IMR-90 (cell line): ENCODE measurements at regions not wholly inside any gene's neighbourhood (a gene's known extent, or its start where the extent isn't known, plus 50 kb on each side); places are given as distances from the start of the nearest gene placed in this dataset.

Experiments
- ATAC-seq: fragments of 200-7000 bp; cut with Tn5 transposase; 2 replicates; pipeline ENCODE4 v1.9.1; 2020; ENCODE audit warnings: low read depth, mild to moderate bottlenecking, moderate library complexity
- BruUV-seq: library from RNA; stranded (reverse); fragments of 400-500 nt; replicated peaks from 2 replicates; lab custom pipeline; 2021; lab: Mats Ljungman, UMichigan
- CTCF ChIA-PET: fragments of 300-600 bp; formaldehyde crosslinking; extraction: SDS; loops from one replicate; lab custom pipeline; 2021; ENCODE audit warnings: antibody characterized with exemption; lab: Yijun Ruan, JAX
- POLR2A ChIA-PET: fragments of 300-600 bp; sonication (Branson Sonifier 250); formaldehyde crosslinking; loops from one replicate; lab custom pipeline; 2022; ENCODE audit warnings: antibody characterized with exemption; ENCODE audit not compliant: unreplicated experiment; lab: Charles Lee
- DNase-seq: peaks from one replicate; pipeline ENCODE4 v3.0.0; 2013
- H2AFZ ChIP-seq: replicated peaks from 2 replicates; pipeline ENCODE3; 2013; ENCODE audit warnings: low read length, mild to moderate bottlenecking; ENCODE audit not compliant: poor library complexity
- H2AK5ac ChIP-seq: 2 replicates; pipeline ENCODE4 v1.6.1; 2013; ENCODE audit warnings: low read depth, low read length, inconsistent platforms
- H2AK9ac ChIP-seq: replicated peaks from 2 replicates; pipeline ENCODE3; 2013; ENCODE audit warnings: mild to moderate bottlenecking, low read depth, low read length, moderate library complexity; ENCODE audit not compliant: poor library complexity
- H2BK120ac ChIP-seq: 2 replicates; pipeline ENCODE4 v1.6.1; 2013; ENCODE audit warnings: low read depth, low read length, inconsistent platforms
- H2BK15ac ChIP-seq: 3 replicates; pipeline ENCODE4 v1.6.1; 2013; ENCODE audit warnings: low read depth, low read length, inconsistent platforms
- H2BK20ac ChIP-seq: 2 replicates; pipeline ENCODE4 v1.6.1; 2013; ENCODE audit warnings: low read depth, mild to moderate bottlenecking, inconsistent platforms, low read length, moderate library complexity
- H2BK5ac ChIP-seq: 2 replicates; pipeline ENCODE4 v1.6.1; 2013; ENCODE audit warnings: mild to moderate bottlenecking, low read depth, low read length, inconsistent platforms; ENCODE audit not compliant: poor library complexity, severe bottlenecking
- H3K14ac ChIP-seq: replicated peaks from 2 replicates; pipeline ENCODE4 v1.6.1; 2013; ENCODE audit warnings: low read depth, low read length, inconsistent platforms
- H3K18ac ChIP-seq: 2 replicates; pipeline ENCODE4 v1.6.1; 2013; ENCODE audit warnings: low read depth, low read length, control low read depth
- H3K23ac ChIP-seq: 2 replicates; pipeline ENCODE4 v1.6.1; 2013; ENCODE audit warnings: low read depth, low read length, inconsistent platforms
- H3K27ac ChIP-seq: 2 replicates; pipeline ENCODE4 v1.5.1; 2013; ENCODE audit warnings: mild to moderate bottlenecking, control low read depth, low read length; ENCODE audit not compliant: insufficient read depth
- H3K27me3 ChIP-seq: 2 replicates; pipeline ENCODE4 v1.6.1; 2013; ENCODE audit warnings: low read length; ENCODE audit not compliant: control insufficient read depth, insufficient read depth
- H3K36me3 ChIP-seq: 2 replicates; pipeline ENCODE4 v1.6.1; 2013; ENCODE audit warnings: low read length, mixed read lengths; ENCODE audit not compliant: control insufficient read depth, insufficient read depth
- H3K4ac ChIP-seq: 2 replicates; pipeline ENCODE4 v1.6.1; 2013; ENCODE audit warnings: low read depth, low read length, inconsistent platforms
- H3K4me1 ChIP-seq: 2 replicates; pipeline ENCODE4 v1.6.1; 2013; ENCODE audit warnings: low read length, mixed read lengths; ENCODE audit not compliant: control insufficient read depth, insufficient read depth
- H3K4me2 ChIP-seq: 2 replicates; pipeline ENCODE4 v1.6.1; 2013; ENCODE audit warnings: low read depth, mild to moderate bottlenecking, control low read depth, low read length, moderate library complexity
- H3K4me3 ChIP-seq: 2 replicates; pipeline ENCODE4 v1.5.1; 2013; ENCODE audit warnings: low read depth, mild to moderate bottlenecking, control low read depth, low read length, moderate library complexity; ENCODE audit not compliant: insufficient read depth
- H3K56ac ChIP-seq: 2 replicates; pipeline ENCODE4 v1.6.1; 2013; ENCODE audit warnings: low read length, inconsistent platforms; ENCODE audit not compliant: insufficient read depth; ENCODE audit errors: extremely low read depth
- H3K79me1 ChIP-seq, 2 experiments: 2 replicates each; pipeline ENCODE4 v1.6.1; 2013; ENCODE audit warnings: low read length in 2 of 2, inconsistent platforms in 1 of 2, low read depth in 1 of 2
- H3K9ac ChIP-seq: 2 replicates; pipeline ENCODE4 v1.6.1; 2013; ENCODE audit warnings: low read depth, low read length, control low read depth
- H3K9me1 ChIP-seq: 2 replicates; pipeline ENCODE4 v1.6.1; 2013; ENCODE audit warnings: low read length, inconsistent platforms; ENCODE audit not compliant: insufficient read depth
- H3K9me3 ChIP-seq: 2 replicates; pipeline ENCODE4 v1.6.1; 2013; ENCODE audit warnings: low read length; ENCODE audit not compliant: control insufficient read depth, insufficient read depth
- H4K20me1 ChIP-seq: 2 replicates; pipeline ENCODE4 v1.6.1; 2013; ENCODE audit warnings: low read length, inconsistent platforms; ENCODE audit not compliant: insufficient read depth
- H4K5ac ChIP-seq: 2 replicates; pipeline ENCODE4 v1.6.1; 2013; ENCODE audit warnings: mild to moderate bottlenecking, low read depth, low read length, control low read depth
- H4K8ac ChIP-seq, 2 experiments: 2 replicates each; pipeline ENCODE4 v1.6.1; 2013; ENCODE audit warnings: low read depth in 2 of 2, low read length in 2 of 2, control low read depth in 1 of 2, inconsistent platforms in 1 of 2
- H4K91ac ChIP-seq: 2 replicates; pipeline ENCODE4 v1.6.1; 2013; ENCODE audit warnings: low read depth, low read length, inconsistent platforms; ENCODE audit not compliant: insufficient read depth
- WGBS, 2 experiments: methylation state at CpG; one replicate each; pipeline versions ENCODE4 v1.1.5 to v1.1.7; 2013; ENCODE audit warnings: missing lambda C conversion rate in 2 of 2; ENCODE audit not compliant: insufficient read length in 1 of 2; ENCODE audit errors: extremely low coverage in 2 of 2; 5-methylcytosine and 5-hydroxymethylcytosine counted together
- dilution Hi-C: fragments of 300-500 bp; cut with HindIII; formaldehyde crosslinking; loops from one replicate; pipeline ENCODE4 v1.14.3; 2018; ENCODE audit warnings: low sequenced_read_pairs; ENCODE audit not compliant: unreplicated experiment
- in situ Hi-C: fragments of 300-500 bp; cut with MboI; formaldehyde crosslinking; loops from 3 replicates; pipeline ENCODE4 v1.14.3; 2019; ENCODE audit warnings: low sequenced_read_pairs, inconsistent platforms, mixed read lengths
- intact Hi-C: fragments of 100-400 bp; cut with micrococcal nuclease; formaldehyde crosslinking; loops from 2 replicates; pipeline ENCODE4 v1.10.0; 2022
- TF ChIP-seq, protein P1 (sequence below): fragments of 150-350 bp; IDR thresholded peaks from 2 replicates; pipeline ENCODE4 v1.6.1; 2017; ENCODE audit warnings: mild to moderate bottlenecking, antibody characterized with exemption, low read length, low read depth

DNA sequence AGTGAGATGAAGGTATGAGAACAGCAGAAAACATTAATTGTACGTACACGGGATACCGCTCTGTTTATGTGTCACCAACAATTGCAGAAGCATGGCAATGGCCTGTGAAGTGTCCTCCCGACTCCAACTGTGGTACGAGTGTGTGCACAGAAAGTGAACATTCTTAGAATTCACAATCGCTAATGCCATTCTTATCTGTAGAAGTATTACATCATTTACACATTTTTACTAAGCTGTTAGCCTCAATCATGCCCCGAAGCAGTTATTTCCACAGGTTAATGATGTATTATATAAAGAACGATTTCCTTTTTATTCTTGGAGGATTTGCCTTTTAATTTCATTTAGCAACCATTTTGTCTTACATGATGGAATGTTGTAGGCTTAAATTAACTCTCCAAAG is 103.4 kb downstream of the EVX1 start:
- in situ Hi-C loops, result no loop called here
- Histone ChIP-seq H4K8ac (no peak overlapping the region), H3K9me3 (no peaks in the 10 kb centered on the region), H3K9me1 (no peaks in the 10 kb centered on the region), H2BK120ac (no peak overlapping the region), H3K4me1 (0 out of 2 replicates have a peak, but pooled peaks cover 1% of the 10 kb centered on the region), H4K5ac (no peak overlapping the region), H2BK15ac (no peak overlapping the region), H3K56ac (no peak overlapping the region), H3K4me2 (no peak overlapping the region), H3K27me3 (peaks cover 19% of the 10 kb centered on the region), H3K9ac (no peak overlapping the region), H2AK5ac (no peak overlapping the region), H3K4ac (no peak overlapping the region), H3K36me3 (no peaks in the 10 kb centered on the region), H2AFZ (no peak overlapping the region), H4K91ac (no peak overlapping the region), H3K18ac (no peak overlapping the region), H3K23ac (no peak overlapping the region), H3K27ac (no peak overlapping the region), H2AK9ac (no peak overlapping the region), H3K14ac (no peak overlapping the region), H2BK5ac (no peak overlapping the region), H2BK20ac (no peak overlapping the region), H3K4me3 (no peak overlapping the region), H3K79me1 (no peaks in the 10 kb centered on the region), H4K20me1 (no peaks in the 10 kb centered on the region)
- dilution Hi-C loops, result no loop called here
- no TSS peak for BruUV-seq
- TF ChIP-seq, protein P1, sequence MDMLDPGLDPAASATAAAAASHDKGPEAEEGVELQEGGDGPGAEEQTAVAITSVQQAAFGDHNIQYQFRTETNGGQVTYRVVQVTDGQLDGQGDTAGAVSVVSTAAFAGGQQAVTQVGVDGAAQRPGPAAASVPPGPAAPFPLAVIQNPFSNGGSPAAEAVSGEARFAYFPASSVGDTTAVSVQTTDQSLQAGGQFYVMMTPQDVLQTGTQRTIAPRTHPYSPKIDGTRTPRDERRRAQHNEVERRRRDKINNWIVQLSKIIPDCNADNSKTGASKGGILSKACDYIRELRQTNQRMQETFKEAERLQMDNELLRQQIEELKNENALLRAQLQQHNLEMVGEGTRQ, result no peak
- ATAC-seq (no peak), DNase-seq (no peak)
- ChIA-PET CTCF (no interaction called here), POLR2A (no interaction called here)
- WGBS, 2 experiments, result 77% methylated on average over 3 of the region's 8 CpGs; no CpG with 5 or more reads in 1 of the 2 experiments
- intact Hi-C loops, result no loop called here
